ENCODE measurements at regions not wholly inside any gene's neighbourhood (a gene's known extent, or its start where the extent isn't known, plus 50 kb on each side); places are given as distances from the start of the nearest gene placed in this dataset.

DNA sequence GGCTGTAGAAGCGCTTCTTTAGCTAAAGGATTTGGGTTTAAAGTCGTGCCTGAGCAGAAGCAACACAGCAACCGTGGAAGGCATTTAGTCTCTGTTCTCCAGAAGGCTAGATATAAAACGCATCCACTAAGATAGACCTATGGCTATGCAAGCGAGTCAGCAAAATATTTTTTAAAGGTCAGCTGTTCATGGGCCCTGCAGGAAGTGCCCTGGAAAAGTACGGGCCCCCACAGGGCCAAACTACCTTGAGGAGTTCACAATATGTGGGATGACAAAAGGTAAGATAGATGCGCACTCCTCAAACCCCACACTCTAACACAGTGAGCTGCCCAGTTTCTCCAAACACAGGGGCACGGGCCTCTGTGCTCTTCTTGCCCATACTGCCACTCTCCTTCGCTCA is 261.6 kb downstream of the VPS13C start:
- DNase-seq: no peak

DNA sequence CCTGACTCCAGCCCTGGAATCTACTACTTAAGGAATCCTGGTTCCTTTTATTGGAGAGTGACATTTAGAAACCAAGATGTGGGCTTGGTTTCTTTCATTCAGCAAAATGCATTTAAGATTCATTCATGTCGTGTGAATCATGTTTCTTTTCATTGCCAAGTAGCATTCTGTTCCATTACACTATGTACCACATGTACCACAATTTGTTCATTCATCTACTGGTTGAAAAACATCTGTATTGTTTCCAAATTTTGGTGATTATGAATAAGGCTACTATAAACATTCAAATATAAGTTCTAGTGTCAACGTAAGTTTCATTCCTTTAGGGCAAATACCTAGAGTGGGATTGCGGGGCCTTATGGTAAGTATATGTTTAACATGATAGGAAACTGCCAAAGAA is 264.2 kb downstream of the VPS13C start:
- no peak for DNase-seq

DNA sequence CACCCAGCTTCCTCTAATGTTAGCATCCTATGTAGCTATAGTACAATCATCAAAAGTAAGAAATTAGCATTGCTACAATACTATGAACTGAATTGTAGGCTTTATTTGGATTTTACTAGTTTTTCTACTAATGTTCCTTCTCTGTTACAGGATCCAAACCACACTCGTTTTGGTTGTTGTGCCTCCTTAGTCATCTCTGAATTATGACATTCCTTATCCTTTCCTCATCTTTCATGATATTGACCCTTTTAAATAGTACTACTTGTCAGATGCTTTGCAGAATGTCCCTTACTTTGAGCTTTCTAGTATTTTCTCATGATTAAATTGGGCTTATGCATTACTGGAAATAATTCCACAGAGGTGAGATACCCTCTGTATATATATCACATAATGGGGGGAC is 265.4 kb downstream of the VPS13C start:
- DNase-seq: no peak

DNA sequence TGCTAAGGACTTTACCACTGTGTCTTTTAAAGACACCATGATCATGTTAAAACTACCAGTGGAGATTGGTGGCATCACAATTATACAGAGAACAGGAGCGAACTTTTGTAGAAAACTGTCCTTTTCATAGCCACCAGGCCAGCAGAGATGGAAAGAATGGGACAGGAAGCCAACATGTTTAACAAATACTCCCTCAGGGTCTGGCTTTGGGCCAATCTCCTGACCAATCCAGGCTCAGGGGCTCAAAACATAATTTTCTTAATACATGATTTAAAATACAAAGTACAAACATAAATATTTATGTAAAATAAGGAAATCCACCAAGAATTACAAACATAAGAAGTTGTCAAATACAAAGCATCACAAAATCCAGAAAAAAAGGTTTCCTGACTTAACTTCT is 266.0 kb downstream of the VPS13C start:
- no peak for DNase-seq

DNA sequence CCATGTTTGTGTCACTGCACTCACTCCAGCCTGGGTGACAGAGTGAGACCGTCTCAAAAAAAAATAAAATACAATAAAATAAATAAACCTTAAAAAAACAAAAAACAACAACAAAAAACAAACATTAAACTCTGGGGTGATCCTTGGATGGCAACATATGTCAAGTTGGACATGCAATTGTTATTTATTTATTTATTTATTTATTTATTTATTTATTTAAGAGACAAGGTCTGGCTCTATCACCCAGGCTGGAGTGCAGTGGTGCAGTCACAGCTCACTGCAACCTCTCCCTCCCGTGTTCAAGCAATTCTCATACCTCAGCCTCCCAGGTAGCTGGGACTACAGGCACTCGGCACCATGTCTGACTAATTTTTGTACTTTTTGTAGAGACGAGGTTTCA is 275.5 kb downstream of the VPS13C start:
- DNase-seq: no peak

DNA sequence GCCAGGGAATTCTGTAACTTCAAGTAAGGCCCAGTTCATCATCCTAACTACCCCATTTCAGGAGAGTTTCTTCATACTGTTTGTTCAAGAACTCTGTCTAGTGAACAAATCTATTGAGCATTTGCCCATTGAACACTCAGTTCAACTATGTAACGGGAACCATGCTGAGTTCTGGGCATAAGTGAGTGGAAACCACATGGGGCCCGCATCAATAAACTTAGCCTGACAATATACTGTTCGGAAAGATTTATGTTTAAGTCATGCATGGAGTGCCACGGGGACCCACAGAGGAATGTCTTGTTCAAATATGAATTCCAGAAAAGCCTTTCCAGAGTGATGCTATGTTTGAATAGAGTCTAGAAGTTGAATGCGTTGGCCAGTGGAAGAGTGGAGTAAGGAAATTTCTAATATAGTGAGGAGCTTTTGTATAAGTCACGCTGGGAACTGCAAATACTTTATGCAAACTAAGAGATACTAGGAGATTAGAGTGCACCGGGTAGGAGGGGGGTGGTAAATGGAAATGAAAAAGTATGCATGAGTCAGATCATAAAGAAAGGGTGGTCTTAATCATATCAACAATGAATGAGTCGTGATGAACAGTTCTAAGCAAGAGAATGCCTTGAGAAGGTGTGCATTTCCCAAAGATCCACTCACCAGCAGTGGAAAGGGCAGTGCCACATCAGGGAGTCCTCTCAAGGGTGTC is 279.8 kb downstream of the VPS13C start:
- DNase-seq: no peak

DNA sequence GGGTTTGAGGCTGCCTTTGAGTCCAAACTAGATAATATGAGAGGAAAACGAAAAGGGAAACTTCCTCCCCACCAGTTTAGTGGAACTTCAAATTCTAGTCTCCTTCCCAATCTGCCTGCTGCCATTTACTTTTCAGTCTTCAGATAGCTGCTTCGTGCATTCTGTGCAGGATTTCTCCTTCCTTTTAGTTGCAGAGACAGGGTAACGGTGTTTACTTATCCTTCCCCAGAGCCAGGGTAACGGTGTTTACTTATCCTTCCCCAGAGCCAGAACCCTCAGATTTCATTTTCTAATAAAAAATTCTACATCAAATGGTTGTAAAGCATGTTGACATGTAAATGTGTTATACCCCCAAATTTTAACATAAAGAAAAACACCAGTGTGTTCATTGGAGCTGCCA is 282.6 kb downstream of the VPS13C start:
- no peak for DNase-seq

DNA sequence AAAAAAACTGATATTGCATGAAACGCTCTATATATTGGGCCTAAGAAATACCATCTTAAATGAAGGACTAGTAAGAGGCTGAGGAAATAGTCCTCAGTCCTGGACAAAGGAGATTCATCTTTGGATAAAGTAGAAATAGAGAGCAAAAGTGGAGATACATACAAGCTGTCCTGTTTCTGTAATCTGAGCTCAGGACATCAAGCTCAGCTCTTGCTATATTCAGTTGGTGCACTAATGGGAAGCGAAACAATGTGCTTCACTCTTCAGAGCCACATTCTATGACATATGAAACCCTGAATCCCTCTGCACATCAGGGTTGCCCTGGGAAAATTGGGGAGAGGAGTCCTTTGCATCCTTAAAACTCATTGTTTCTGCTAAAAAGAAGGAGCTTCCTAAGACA is 290.7 kb downstream of the VPS13C start:
- DNase-seq: no peak

DNA sequence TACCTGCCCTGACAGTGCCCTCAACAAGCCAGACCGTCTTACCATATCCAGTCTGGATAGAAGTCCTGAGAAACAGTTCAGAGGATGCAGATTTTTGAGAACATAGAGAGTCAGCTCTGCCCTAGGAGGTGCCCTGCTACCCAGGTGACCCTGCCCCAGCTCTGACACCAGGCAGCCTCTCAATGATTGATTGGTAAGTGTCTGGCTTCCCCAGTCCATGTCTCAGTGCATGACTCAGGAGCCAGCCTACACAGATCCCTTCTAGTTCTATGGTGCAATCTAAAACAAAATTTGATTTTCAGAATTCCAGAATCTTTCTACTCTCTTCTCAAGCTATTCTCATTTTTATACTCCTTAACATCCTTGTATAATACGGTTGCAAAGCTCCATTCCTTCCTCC is 292.1 kb downstream of the VPS13C start:
- DNase-seq: no peak

DNA sequence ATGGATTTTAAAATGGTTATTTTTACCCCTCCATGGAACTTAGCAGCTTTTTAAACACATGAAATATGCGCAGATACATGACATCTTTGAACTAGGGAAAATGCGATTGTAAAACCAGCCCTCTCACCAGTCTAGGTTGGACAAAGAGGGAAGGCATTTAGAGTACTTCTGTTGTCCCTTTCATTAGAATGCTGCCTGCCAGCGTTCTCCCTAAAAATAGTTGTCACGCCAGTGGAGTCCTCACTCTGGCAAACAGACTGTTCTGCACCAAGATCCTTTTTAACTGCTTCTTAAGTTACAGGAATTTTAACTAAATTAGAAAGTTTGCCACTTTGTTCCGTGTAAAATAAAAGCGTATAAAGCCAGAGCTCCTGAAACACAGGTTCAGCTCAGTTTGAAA is 295.3 kb downstream of the VPS13C start:
- DNase-seq: no peak

DNA sequence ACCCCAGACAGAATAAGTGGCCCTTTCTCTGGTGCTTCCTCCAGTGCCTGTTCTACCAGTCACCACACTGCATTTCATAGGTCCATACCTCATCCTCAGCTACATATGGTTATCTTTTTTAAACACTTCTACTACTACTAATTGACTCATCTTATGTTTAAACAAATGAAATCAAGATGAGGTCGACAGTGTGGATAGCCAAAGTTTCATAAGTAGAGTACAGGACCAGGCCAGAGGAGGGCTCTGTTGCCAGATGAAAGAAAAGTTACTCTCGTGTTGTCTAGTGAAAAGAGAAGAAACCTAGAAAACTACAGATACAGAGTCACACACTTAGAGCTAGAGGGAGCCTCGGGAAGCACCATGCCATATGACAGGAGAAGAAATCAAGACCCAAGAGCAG is 296.1 kb downstream of the VPS13C start:
- no peak for DNase-seq

DNA sequence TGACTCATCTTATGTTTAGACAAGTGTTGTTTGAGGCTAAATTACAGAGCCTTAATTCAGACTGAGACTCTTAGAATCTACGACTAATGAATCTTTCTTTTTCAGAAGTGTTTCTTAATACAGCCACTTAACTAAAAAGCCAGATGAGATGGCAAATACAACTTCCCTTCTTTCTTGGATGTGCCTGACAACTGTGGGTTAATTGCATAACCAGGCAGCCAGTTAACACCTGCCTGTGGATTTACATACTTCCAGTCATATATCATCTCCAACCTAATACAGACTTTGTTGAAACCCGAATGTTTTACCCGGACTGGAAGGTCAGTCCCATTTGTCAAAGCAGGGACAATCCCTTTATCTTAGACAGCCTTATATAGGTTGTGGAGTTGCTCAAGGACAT is 297.6 kb downstream of the VPS13C start:
- no peak for DNase-seq

DNA sequence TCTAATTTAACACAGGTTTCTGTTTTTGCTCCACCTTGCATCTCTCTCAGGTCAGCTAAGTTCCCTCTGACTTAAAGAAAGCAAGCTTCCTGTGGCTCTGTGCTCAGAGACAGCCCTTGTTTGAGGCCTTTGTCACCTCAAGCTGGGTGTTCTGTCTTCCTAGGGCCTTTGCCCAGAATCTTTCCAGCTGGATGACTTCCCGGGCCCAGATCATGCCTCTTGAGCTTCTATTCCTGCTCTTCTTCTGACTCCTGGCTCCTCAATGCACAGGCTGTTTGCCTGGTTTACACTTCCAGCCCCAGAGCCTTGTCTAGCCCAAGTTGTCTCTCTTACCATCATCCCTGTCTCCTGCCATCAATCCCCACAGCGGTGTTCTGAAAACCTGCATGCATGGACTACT is 300.6 kb downstream of the VPS13C start:
- DNase-seq: no peak

DNA sequence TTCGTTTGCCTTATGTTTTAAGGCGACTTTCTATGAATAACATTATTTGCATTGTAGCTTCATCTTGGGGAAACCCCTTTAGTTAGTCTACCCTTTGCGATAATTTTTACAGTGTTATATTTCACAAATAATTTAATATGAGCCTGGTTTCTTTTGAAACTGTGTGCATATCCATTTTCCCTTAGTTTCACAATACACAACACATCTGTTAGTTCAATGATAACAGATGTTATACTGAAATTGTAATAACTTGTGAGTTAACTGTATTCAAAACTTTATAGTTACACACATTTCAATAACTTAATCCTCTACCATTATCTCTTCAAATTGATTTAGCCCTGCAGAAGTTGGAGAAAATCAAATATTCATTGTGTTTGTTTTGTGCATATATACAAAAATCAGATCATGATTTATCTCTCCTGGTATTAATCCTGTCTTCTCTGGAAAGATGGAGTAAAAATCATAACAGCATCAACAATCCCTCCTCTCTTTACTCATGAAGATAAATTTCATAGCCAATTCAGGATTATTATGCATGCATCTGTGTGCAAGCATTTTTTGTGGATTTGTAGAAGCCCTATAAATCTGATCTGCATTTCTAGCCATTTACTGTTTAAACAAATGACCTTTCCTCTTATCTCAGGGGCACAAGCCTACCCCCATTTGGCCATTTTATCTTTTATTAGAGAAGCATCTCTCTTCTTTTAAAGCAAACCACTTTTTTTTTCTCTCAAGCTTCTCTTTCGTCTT is 304.0 kb downstream of the VPS13C start:
- no peak for DNase-seq

DNA sequence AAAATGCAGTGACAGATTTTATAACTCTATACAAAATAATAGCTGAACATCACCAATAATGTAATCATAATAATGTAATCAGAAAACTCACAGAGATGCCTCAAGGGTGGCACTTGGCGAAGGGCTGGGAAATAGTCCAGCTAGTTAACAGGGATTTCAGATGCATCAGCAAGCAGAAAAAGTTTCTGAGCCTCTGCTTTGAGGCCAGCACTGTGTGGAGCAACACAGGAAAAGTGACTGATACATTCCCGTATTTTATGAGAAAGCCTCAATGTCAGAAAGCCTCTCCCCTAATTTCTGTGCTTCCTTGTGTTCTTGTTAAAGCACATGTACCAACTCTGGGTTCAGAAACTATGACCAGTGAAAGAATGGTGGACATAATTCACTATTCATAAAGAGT is 304.8 kb downstream of the VPS13C start:
- no peak for DNase-seq

DNA sequence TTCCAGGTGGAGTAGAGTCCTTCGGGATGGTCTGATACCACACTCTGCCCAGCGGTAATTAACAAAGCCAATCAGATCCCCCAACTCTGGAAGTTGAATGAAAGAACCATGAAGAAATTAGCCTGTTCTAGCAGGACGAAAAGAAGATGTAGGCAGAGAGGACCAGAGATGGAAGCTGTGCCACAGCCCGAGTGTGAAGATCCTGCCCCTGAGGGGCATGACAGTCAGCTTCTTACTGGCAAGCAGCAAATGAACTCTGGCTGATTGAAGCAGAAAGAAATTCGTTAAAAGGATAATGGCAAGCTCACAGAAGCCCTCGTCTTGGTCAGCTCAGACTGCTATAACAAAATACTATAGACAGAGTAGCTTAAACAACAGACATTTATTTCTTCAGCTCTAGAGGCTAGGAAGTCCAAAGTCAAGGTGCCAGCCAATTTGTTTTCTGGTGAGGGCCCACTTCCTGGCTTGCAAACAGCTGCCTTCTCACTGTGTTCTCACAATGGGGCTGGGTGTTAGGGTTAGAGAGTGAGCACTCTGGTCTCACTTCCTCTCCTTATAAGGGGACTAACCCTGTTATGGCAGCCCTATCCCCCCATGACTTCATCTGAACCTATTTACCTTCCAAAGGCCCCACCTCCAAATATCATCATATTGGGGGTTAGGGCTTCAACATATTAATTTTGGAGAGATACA is 307.1 kb downstream of the VPS13C start:
- no peak for DNase-seq

DNA sequence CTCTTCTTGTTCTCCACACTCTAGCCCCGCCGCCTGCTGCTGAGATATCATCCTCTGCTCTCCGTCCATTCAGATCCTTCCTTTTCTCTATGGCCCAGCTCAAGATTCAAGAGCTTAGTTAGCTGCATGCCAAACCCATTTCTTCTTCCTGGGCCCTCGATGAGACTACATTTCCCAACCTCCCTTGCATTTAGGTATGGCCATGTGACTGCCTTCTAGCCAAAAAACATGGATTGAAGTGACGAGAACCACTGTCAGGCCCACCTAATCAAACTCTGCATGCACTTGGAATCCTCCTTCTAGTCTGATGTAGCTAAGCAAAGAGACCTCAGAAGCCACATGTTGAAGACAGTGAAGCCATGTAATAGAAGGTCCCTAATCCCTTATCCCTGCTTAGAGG is 308.2 kb downstream of the VPS13C start:
- DNase-seq: no peak

DNA sequence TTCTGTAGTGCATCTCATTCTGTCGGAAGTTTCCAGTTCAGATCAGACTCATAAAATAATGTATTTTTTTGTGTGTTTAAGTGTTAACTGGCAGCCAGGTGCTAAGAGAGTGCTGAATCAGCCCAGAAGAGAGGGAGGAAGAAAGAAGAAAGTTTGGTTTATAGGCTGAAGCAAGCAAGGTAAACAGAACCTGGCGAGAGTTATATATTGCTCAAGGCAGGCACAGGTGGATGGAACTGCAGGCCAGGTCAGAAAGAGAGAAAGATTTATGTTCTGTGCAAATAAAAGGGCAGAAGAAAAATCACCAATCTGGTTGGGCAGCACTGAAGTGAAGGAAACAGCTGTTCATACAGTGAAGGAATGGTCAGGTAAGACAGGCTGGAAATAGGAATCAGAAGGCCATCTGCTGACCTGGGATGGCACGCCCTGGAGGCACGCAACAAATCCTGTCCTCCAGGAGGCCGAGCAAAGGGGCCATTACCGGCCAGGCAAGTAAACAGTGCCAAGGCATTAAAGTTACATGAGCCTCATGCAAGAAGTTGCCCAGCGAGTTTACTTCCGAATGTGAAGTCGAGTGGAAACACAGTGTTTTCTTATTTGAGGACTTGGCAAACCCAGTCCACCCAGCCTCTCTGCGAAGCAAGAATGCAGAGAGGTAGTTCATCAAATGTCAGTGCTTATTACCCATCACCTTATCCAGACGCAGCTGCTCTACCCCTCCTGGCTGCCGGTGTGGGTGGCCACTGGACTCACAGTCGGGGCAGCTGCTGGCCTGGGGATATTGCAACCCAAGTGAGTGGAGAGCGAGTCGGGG is 309.8 kb downstream of the VPS13C start:
- no peak for DNase-seq

DNA sequence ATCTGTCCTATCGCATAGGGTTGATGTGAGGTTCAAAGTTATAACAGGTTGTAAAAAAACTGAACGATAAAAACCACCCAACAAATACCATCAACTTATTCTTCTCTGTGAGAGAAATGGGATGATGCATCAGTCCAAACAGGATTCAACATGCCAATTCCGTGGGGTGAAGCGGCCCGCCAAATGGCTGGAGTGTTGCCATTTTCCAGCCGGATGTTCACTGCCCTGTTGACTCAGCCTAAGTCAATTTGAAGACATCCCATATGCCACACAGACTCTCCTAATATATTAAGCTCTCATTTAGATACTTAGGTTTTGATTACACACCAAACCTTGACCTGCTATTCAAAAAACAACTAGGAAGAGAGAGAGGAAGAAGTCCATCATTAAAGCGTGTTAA is 311.1 kb downstream of the VPS13C start:
- no peak for DNase-seq

DNA sequence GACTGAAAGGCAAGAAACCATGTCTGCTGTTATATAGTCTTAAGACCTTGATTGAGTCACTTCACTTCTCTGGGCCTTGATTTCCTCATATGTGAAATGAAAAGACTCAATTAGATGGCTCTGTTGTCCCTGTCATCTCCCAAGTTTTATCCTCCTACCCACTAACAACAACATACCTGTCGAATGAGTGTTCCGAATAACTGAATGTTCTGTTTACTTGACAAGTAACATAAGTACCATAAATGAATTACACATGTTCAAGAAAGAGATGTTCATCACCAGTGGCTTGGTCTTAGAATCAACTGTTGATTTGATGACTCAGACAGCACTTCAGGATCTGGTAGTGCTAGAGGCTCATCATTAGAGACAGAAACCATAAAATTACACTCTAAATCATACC is 311.7 kb downstream of the VPS13C start:
- DNase-seq: no peak

DNA sequence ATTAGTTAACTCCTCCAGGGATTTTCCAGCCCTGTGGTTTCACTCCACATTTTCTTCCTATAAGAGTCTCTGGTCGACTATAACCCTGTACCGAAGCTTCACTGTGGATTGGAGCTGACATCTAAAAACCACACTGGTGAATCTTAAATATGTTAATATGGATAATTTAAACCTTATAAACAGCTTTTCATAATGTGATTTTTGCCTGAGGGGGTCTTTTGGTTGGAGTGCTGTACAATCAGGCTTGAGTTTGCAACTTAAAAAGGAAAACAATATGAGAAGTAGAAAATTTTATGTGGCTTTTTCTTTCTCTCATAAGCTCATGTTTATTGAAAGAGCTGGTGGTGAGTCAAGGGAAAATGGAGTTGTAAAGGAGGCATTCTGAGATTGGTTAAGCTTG is 313.7 kb downstream of the VPS13C start:
- DNase-seq: no peak

DNA sequence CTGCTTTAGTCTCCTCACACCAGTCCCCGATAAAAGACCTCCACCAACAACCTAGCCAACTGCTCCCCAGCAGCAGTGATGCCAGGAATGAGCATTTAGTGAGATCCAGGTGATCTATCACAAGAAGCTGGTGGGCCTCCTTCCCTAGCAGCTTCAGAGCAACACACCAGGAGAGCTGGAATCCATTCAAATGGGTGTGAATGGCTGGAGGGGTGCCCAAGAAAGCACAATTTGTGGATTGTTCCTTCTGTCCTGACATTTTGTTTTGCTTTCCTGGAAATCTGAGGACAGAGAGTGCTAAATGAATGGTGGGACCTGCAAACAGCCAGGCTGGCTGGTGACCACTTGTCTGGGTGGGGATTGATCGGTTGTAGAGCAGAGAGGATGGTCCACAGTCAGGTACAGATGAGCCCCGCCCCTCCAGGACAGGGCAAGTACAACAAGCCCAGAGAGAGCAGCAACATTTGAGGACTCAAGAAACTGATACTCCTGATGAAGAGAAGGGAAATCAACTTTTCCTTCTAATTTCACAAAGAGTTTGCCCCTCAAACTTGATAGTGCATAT is 316.8 kb downstream of the VPS13C start:
- no peak for DNase-seq

DNA sequence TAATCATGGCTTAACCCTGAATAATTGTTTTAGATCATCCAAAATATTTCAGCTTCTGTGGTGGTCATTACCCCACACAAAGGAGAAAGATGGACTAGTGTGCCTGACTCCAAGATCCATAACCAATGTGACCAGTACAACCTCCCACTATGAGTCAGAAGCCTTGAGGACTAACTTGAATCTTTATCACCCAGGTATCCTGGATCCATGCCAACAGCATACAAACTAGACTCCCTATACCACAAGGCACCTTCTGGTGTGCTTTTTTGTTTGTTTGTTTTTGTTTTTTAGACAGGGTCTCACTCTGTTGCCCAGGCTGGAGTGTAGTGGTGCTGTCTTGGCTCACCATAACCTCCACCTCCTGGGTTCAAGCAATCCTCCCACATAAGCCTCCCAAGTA is 317.7 kb downstream of the VPS13C start:
- no peak for DNase-seq

Data from NCI-H226 (cell line).